Lung (tissue), 11 donors: ENCODE measurements at regions not wholly inside any gene's neighbourhood (a gene's known extent, or its start where the extent isn't known, plus 50 kb on each side); places are given as distances from the start of the nearest gene placed in this dataset.

Experiments
- ATAC-seq: fragments of 200-7000 bp; cut with Tn5 transposase; one replicate; pipeline ENCODE4 v1.9.1; 2020; ENCODE audit warnings: moderate number of reproducible peaks; ENCODE audit not compliant: insufficient read depth, low FRiP score
- DNase-seq, 3 donors: peaks; one replicate each; pipeline ENCODE4 v3.0.0-alpha.2; 2013 to 2017
- H3K27ac ChIP-seq, 2 donors: one replicate each; pipeline ENCODE4 v1.5.1; 2013; ENCODE audit warnings: mild to moderate bottlenecking in 2 of 2, moderate library complexity in 2 of 2, control low read depth in 1 of 2, inconsistent platforms in 1 of 2, low read depth in 1 of 2, low read length in 1 of 2
- H3K27me3 ChIP-seq, 3 donors: one replicate each; pipeline ENCODE4 v1.5.1; 2013; ENCODE audit warnings: low read length in 2 of 3; ENCODE audit not compliant: control insufficient read depth in 3 of 3, insufficient read depth in 3 of 3
- H3K36me3 ChIP-seq, 4 donors: one replicate each; pipeline ENCODE4 v1.5.1; 2013; ENCODE audit warnings: low read length in 4 of 4, mild to moderate bottlenecking in 1 of 4, moderate library complexity in 1 of 4; ENCODE audit not compliant: control insufficient read depth in 4 of 4, insufficient read depth in 4 of 4
- H3K4me1 ChIP-seq, 5 donors: one replicate each; pipeline ENCODE4 v1.5.1; 2013; ENCODE audit warnings: low read length in 5 of 5, mild to moderate bottlenecking in 2 of 5, moderate library complexity in 1 of 5; ENCODE audit not compliant: control insufficient read depth in 5 of 5, insufficient read depth in 5 of 5
- H3K4me3 ChIP-seq: one replicate; pipeline ENCODE4 v1.5.1; 2013; ENCODE audit warnings: mild to moderate bottlenecking, control low read depth, moderate library complexity
- H3K9ac ChIP-seq, 2 donors: one replicate each; pipeline ENCODE4 v1.5.1; 2013; ENCODE audit warnings: low read length in 2 of 2, control low read depth in 1 of 2; ENCODE audit not compliant: insufficient read depth in 1 of 2
- H3K9me3 ChIP-seq, 4 donors: one replicate each; pipeline ENCODE4 v1.5.1; 2013; ENCODE audit warnings: low read length in 3 of 4, mild to moderate bottlenecking in 1 of 4, moderate library complexity in 1 of 4; ENCODE audit not compliant: control insufficient read depth in 4 of 4, insufficient read depth in 3 of 4
- WGBS, 2 donors: extraction: QIAGEN DNeasy Blood & Tissue Kit; methylation state at CpG; one replicate each; pipeline ENCODE4 v1.1.7; 2013; 5-methylcytosine and 5-hydroxymethylcytosine counted together
- TF ChIP-seq, protein P1 (sequence below): IDR thresholded peaks from 2 replicates; pipeline ENCODE4 v1.5.1; 2012; ENCODE audit warnings: mild to moderate bottlenecking; ENCODE audit errors: control extremely low read depth, extremely low read depth
- donor health status: control.
- donor health status: control.
- donor health status: Bipolar disorder and iron deficiency.
- donor health status: healthy.
- donor health status: DM: yes; HTN: yes; CAD: no.

DNA sequence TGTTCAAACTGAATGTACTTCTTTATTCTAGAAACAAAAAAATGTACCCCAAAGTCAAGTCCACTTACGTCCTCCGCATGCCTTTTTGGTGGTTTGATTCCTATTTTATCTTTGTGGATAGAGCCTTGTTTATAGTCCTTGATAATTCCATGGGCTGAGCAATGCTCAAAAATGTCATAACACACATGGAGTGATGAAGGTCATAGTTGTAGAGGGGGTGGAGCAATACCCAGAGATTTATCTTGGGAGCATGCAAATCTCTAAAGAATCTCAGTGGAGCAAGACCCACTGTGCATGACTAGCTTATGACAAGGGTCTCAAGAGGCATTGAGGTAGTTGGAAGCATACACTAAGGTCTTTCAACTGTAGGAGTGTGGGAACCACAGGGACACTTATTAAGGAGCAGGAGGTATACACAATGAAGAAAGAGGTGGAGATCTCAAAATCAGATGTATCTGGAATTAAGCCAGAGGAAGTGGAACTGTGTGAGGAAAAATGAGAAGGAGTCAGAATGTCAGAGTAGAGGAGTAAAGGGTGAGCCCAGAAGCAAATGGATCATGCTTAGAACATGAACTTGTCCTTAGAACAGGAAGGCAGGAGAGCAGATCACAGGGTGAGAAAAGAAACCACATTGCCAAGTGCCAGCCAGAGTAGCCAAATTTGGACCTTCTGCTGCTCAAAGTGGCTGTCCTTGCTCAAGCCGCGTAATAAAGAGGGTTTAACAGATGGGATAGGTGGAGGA, 68.1 kb upstream of the STK39 start:
- H3K27me3 ChIP-seq = no peaks in the 10 kb centered on the region
- H3K9me3 ChIP-seq = peaks cover 0 to 3% (median 0%) of the 10 kb centered on the region in 4 donors
- no peak overlapping the region for H3K9ac ChIP-seq
- H3K36me3 ChIP-seq = no peaks in the 10 kb centered on the region
- no peak for DNase-seq
- WGBS, 2 donors = 95 to 96% methylated on average over 4 of the region's 4 CpGs
- no peak for ATAC-seq
- H3K27ac ChIP-seq = no peak overlapping the region
- TF ChIP-seq, protein P1, sequence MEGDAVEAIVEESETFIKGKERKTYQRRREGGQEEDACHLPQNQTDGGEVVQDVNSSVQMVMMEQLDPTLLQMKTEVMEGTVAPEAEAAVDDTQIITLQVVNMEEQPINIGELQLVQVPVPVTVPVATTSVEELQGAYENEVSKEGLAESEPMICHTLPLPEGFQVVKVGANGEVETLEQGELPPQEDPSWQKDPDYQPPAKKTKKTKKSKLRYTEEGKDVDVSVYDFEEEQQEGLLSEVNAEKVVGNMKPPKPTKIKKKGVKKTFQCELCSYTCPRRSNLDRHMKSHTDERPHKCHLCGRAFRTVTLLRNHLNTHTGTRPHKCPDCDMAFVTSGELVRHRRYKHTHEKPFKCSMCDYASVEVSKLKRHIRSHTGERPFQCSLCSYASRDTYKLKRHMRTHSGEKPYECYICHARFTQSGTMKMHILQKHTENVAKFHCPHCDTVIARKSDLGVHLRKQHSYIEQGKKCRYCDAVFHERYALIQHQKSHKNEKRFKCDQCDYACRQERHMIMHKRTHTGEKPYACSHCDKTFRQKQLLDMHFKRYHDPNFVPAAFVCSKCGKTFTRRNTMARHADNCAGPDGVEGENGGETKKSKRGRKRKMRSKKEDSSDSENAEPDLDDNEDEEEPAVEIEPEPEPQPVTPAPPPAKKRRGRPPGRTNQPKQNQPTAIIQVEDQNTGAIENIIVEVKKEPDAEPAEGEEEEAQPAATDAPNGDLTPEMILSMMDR = no peak
- H3K4me3 ChIP-seq = no peak overlapping the region
- H3K4me1 ChIP-seq = peaks cover 0 to 7% (median 0%) of the 10 kb centered on the region in 5 donors

DNA sequence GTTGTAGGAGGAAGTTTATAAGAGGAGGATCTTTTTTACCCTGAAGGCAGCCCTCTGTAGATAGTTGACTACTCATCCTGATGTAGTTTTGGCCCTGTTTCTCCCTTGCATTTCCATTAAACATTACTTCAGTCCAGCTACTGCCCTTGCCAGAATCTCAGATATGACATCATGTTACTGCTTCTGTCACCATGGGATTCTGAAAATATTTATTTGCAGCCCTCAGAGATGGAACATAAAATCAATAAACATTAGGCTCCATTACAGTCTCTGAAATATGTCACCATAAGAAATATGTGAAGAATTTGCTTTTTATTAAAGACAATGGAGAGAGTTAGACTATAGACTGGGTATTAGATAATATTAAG, 68.7 kb upstream of the STK39 start:
- peak in 2 of 3 donors; percentile 16 for DNase-seq
- peaks cover 0 to 3% (median 0%) of the 10 kb centered on the region in 4 donors for H3K9me3 ChIP-seq
- H3K9ac ChIP-seq = no peak overlapping the region
- ATAC-seq = no peak
- H3K4me3 ChIP-seq = no peak overlapping the region
- H3K4me1 ChIP-seq = peaks cover 0 to 7% (median 0%) of the 10 kb centered on the region in 5 donors
- H3K36me3 ChIP-seq = no peaks in the 10 kb centered on the region
- TF ChIP-seq, protein P1 = no peak
- H3K27me3 ChIP-seq = no peaks in the 10 kb centered on the region
- no peak overlapping the region for H3K27ac ChIP-seq

GRCh38 chr2:168317282-168317681, 69.9 kb upstream of the STK39 start:
- ATAC-seq = no peak
- Histone ChIP-seq H3K9ac (no peak overlapping the region), H3K4me3 (no peak overlapping the region), H3K36me3 (no peaks in the 10 kb centered on the region), H3K9me3 (peaks cover 0 to 3% (median 0%) of the 10 kb centered on the region in 4 donors), H3K4me1 (peaks cover 0 to 7% (median 0%) of the 10 kb centered on the region in 5 donors), H3K27ac (no peak overlapping the region), H3K27me3 (no peaks in the 10 kb centered on the region)
- TF ChIP-seq, protein P1 = no peak
- DNase-seq = no peak
- 97 to 98% methylated on average over 1 of the region's 1 CpG for WGBS, 2 donors

- H3K27me3 ChIP-seq = no peaks in the 10 kb centered on the region
- no peaks in the 10 kb centered on the region for H3K36me3 ChIP-seq
- DNase-seq (no peak), ATAC-seq (no peak)
- TF ChIP-seq, protein P1 = no peak
- peaks cover 0 to 7% (median 0%) of the 10 kb centered on the region in 5 donors for H3K4me1 ChIP-seq
- no peaks in the 10 kb centered on the region for H3K9me3 ChIP-seq
- no peak overlapping the region for H3K4me3 ChIP-seq
- H3K27ac ChIP-seq = no peak overlapping the region
- no peak overlapping the region for H3K9ac ChIP-seq
Measured at GRCh38 chr2:168320267-168320666, 72.9 kb upstream of the STK39 start.
